DMS53 treated with DMSO at 0.1 percent for 48 hours (cell line): ENCODE measurements at regions not wholly inside any gene's neighbourhood (a gene's known extent, or its start where the extent isn't known, plus 50 kb on each side); places are given as distances from the start of the nearest gene placed in this dataset.
"Not testable (repeated sequence)": the region's sequence is repeated elsewhere in the genome, so short reads cannot be mapped to it uniquely, and the experiment has no call there.

Experiments used
- DNase-seq: peaks from one replicate; lab custom pipeline; 2025; ENCODE audit not compliant: unreplicated experiment; lab: John Stamatoyannopoulos, UW

GRCh38 chr2:52097071-52097470, 1065.1 kb upstream of the NRXN1 start:
- no peak for DNase-seq

- DNase-seq: no peak
Measured at GRCh38 chr2:52084759-52085158, 1052.8 kb upstream of the NRXN1 start.

GRCh38 chr2:52083214-52083613, 1051.3 kb upstream of the NRXN1 start:
- no peak for DNase-seq

- DNase-seq: no peak
Measured at GRCh38 chr2:52082646-52083045, 1050.7 kb upstream of the NRXN1 start.

GRCh38 chr2:52079602-52080001, 1047.7 kb upstream of the NRXN1 start:
- DNase-seq: no peak

GRCh38 chr2:52077159-52077558, 1045.2 kb upstream of the NRXN1 start:
- DNase-seq: no peak

GRCh38 chr2:52074130-52074719, 1042.3 kb upstream of the NRXN1 start:
- no peak for DNase-seq

GRCh38 chr2:52072949-52073348, 1041.0 kb upstream of the NRXN1 start:
- no peak for DNase-seq

- no peak for DNase-seq
Measured at GRCh38 chr2:52070665-52071064, 1038.7 kb upstream of the NRXN1 start.

GRCh38 chr2:52064234-52064633, 1032.3 kb upstream of the NRXN1 start:
- no peak for DNase-seq

- no peak for DNase-seq
Measured at GRCh38 chr2:52054824-52055223, 1022.9 kb upstream of the NRXN1 start.

GRCh38 chr2:52036853-52037252, 1004.9 kb upstream of the NRXN1 start:
- DNase-seq: no peak

- no peak for DNase-seq
Measured at GRCh38 chr2:52036024-52036423, 1004.1 kb upstream of the NRXN1 start.

- no peak for DNase-seq
Measured at GRCh38 chr2:52035391-52035790, 1003.5 kb upstream of the NRXN1 start.

GRCh38 chr2:52034706-52035105, 1002.8 kb upstream of the NRXN1 start:
- peak; percentile 40 for DNase-seq

- DNase-seq: no peak
Measured at GRCh38 chr2:52022006-52022405, 990.1 kb upstream of the NRXN1 start.

GRCh38 chr2:52017646-52018235, 985.8 kb upstream of the NRXN1 start:
- DNase-seq: no peak

- DNase-seq: not testable (repeated sequence)
Measured at GRCh38 chr2:52006821-52007366, 975.0 kb upstream of the NRXN1 start.

- no peak for DNase-seq
Measured at GRCh38 chr2:52000151-52000855, 968.4 kb upstream of the NRXN1 start.

GRCh38 chr2:51998890-51999289, 967.0 kb upstream of the NRXN1 start:
- DNase-seq: no peak

- no peak for DNase-seq
Measured at GRCh38 chr2:51997571-51997970, 965.6 kb upstream of the NRXN1 start.

- DNase-seq: no peak
Measured at GRCh38 chr2:51995293-51995692, 963.4 kb upstream of the NRXN1 start.
